ENCODE measurements at regions not wholly inside any gene's neighbourhood (a gene's known extent, or its start where the extent isn't known, plus 50 kb on each side); places are given as distances from the start of the nearest gene placed in this dataset.

DNA sequence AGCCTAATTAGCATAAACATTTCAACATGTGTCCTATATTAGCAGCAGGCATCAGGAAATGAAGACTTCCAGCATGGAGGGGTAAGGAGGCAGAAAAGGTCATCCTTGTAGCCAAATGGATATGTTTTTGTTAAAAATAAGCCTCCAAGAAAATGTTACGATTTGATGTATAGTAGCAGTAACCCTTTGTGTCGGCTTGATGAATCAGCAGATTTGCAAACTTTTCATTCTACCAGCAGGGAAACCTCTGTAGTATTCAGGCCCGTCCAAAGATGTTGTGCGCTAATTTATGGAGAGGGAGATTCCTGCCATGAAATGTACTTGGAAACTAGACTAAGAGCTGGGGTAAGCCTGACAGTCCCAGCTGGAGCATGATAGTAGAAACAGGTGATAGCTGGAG is 780.8 kb upstream of the KLHL29 start:
- H3K27ac Mint-ChIP-seq: no peak overlapping the region
- H3K9ac ChIP-seq: no peak overlapping the region
- no peaks in the 10 kb centered on the region for H3K9me3 ChIP-seq (ENCODE audit: low read depth)
- peaks cover 19% of the 10 kb centered on the region for H3K4me1 ChIP-seq
- H3K27me3 Mint-ChIP-seq (ENCODE audit: insufficient read depth, low read depth): peaks cover 3% of the 10 kb centered on the region
- peaks cover 2% of the 10 kb centered on the region for H3K36me3 Mint-ChIP-seq
- DNase-seq (ENCODE audit: low spot score): no peak
- peaks cover 28% of the 10 kb centered on the region for H3K4me1 Mint-ChIP-seq
- H3K36me3 ChIP-seq: no peaks in the 10 kb centered on the region
- H3K4me3 Mint-ChIP-seq: no peak overlapping the region
- TF ChIP-seq EZH2phosphoT487 (IDR thresholded peaks at IDR 0.05) (no peak), EZH2 (IDR thresholded peaks at IDR 0.05) (no peak)
- TF ChIP-seq, protein P1, sequence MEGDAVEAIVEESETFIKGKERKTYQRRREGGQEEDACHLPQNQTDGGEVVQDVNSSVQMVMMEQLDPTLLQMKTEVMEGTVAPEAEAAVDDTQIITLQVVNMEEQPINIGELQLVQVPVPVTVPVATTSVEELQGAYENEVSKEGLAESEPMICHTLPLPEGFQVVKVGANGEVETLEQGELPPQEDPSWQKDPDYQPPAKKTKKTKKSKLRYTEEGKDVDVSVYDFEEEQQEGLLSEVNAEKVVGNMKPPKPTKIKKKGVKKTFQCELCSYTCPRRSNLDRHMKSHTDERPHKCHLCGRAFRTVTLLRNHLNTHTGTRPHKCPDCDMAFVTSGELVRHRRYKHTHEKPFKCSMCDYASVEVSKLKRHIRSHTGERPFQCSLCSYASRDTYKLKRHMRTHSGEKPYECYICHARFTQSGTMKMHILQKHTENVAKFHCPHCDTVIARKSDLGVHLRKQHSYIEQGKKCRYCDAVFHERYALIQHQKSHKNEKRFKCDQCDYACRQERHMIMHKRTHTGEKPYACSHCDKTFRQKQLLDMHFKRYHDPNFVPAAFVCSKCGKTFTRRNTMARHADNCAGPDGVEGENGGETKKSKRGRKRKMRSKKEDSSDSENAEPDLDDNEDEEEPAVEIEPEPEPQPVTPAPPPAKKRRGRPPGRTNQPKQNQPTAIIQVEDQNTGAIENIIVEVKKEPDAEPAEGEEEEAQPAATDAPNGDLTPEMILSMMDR (IDR thresholded peaks at IDR 0.05): no peak
- H3K27ac ChIP-seq: no peak overlapping the region
- H3K79me2 ChIP-seq (ENCODE audit: low read depth): no peaks in the 10 kb centered on the region
- H3K27me3 ChIP-seq: no peaks in the 10 kb centered on the region
- H4K20me1 ChIP-seq (ENCODE audit: low read depth): no peaks in the 10 kb centered on the region
- no peak overlapping the region for H3K4me2 ChIP-seq
- H3K9me3 Mint-ChIP-seq: no peaks in the 10 kb centered on the region
- no peak overlapping the region for H2AFZ ChIP-seq (replicated peaks)
- H3K4me3 ChIP-seq: no peak overlapping the region
- H3F3A ChIP-seq (ENCODE audit: low read depth): peaks cover 9% of the 10 kb centered on the region

DNA sequence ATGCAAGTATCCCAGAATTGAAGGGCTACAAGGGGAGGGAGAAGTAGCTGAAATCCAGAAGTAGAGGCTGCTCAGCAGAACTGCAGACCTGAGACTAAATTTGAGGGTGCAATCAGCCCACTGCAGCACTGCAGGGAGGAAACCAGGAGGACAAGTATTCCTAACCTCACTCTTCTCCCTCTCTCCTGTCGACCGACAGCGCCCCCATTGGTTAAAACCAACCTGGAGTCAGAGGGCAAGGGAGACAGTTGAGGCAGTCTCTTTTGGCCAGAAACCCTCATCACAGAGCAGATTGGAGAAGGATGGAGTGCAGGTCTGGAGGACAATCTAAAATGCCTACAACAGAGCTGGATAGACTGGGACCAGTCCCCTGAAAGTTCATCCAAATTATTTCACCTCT is 768.9 kb upstream of the KLHL29 start:
- no peak overlapping the region for H3K27ac ChIP-seq
- H3K79me2 ChIP-seq (ENCODE audit: low read depth): no peaks in the 10 kb centered on the region
- no peak overlapping the region for H3K4me3 ChIP-seq
- Mint-ChIP-seq H3K27me3 (ENCODE audit: insufficient read depth, low read depth) (no peaks in the 10 kb centered on the region), H3K36me3 (no peaks in the 10 kb centered on the region), H3K9me3 (peaks cover 3% of the 10 kb centered on the region), H3K4me3 (no peak overlapping the region), H3K27ac (no peak overlapping the region), H3K4me1 (no peaks in the 10 kb centered on the region)
- H4K20me1 ChIP-seq (ENCODE audit: low read depth): no peaks in the 10 kb centered on the region
- no peaks in the 10 kb centered on the region for H3K27me3 ChIP-seq
- DNase-seq (ENCODE audit: low spot score): no peak
- H3K9ac ChIP-seq: no peak overlapping the region
- no peaks in the 10 kb centered on the region for H3K4me1 ChIP-seq
- H3F3A ChIP-seq (ENCODE audit: low read depth): no peaks in the 10 kb centered on the region
- no peaks in the 10 kb centered on the region for H3K9me3 ChIP-seq (ENCODE audit: low read depth)
- no peak overlapping the region for H2AFZ ChIP-seq (replicated peaks)
- H3K4me2 ChIP-seq: no peak overlapping the region
- H3K36me3 ChIP-seq: peaks cover 6% of the 10 kb centered on the region
- TF ChIP-seq EZH2phosphoT487 (IDR thresholded peaks at IDR 0.05) (no peak), EZH2 (IDR thresholded peaks at IDR 0.05) (no peak)
- TF ChIP-seq, protein P1 (IDR thresholded peaks at IDR 0.05): no peak

DNA sequence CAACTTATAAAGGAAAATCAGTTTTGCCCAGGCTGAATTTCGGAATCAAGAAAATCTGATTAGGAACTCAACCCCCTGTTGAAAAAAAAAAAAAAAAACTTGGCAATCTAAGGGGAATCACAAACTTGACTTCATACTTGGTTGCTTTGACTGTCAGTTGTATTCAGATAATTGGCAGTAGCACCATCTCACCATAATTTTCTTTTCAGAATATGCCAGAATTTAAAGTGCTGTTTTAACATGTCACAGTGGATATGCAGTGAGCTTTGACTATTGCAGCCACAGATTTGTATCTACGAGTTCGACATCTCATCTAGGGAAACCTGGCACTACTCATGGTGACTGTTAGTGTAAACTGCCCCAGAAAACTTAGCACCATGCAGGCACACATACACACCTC is 761.4 kb upstream of the KLHL29 start:
- Histone ChIP-seq H3K9ac (no peak overlapping the region), H3K27me3 (no peaks in the 10 kb centered on the region), H3K79me2 (ENCODE audit: low read depth) (no peaks in the 10 kb centered on the region), H3K36me3 (no peaks in the 10 kb centered on the region), H3K4me3 (no peak overlapping the region), H3K4me2 (no peak overlapping the region), H3K9me3 (ENCODE audit: low read depth) (no peaks in the 10 kb centered on the region), H2AFZ (replicated peaks) (no peak overlapping the region), H3K4me1 (no peaks in the 10 kb centered on the region), H3K27ac (no peak overlapping the region), H3F3A (ENCODE audit: low read depth) (no peaks in the 10 kb centered on the region), H4K20me1 (ENCODE audit: low read depth) (no peaks in the 10 kb centered on the region)
- H3K36me3 Mint-ChIP-seq: peaks cover 2% of the 10 kb centered on the region
- no peak for DNase-seq (ENCODE audit: low spot score)
- no peaks in the 10 kb centered on the region for H3K27me3 Mint-ChIP-seq (ENCODE audit: insufficient read depth, low read depth)
- no peak overlapping the region for H3K27ac Mint-ChIP-seq
- H3K4me3 Mint-ChIP-seq: no peak overlapping the region
- TF ChIP-seq, protein P1 (IDR thresholded peaks at IDR 0.05): no peak
- no peak for TF ChIP-seq EZH2 (IDR thresholded peaks at IDR 0.05)
- no peak for TF ChIP-seq EZH2phosphoT487 (IDR thresholded peaks at IDR 0.05)
- no peaks in the 10 kb centered on the region for H3K9me3 Mint-ChIP-seq
- H3K4me1 Mint-ChIP-seq: peaks cover 10% of the 10 kb centered on the region
